NK-92 (cell line): ENCODE measurements at regions not wholly inside any gene's neighbourhood (a gene's known extent, or its start where the extent isn't known, plus 50 kb on each side); places are given as distances from the start of the nearest gene placed in this dataset.
"Not testable (repeated sequence)": the region's sequence is repeated elsewhere in the genome, so short reads cannot be mapped to it uniquely, and the experiment has no call there.

Experiments used
- DNase-seq: peaks from one replicate; lab custom pipeline; 2025; ENCODE audit not compliant: unreplicated experiment; lab: John Stamatoyannopoulos, UW

- DNase-seq: not testable (repeated sequence)
These were observed 195.5 kb downstream of the CRLF2 start for GRCh38 chrX:1016926-1017325.

- DNase-seq: not testable (repeated sequence)
These were observed 196.2 kb downstream of the CRLF2 start for GRCh38 chrX:1016281-1016680.

GRCh38 chrX:1012678-1013300 lies 199.7 kb downstream of the CRLF2 start:
- no peak for DNase-seq

GRCh38 chrX:1011691-1012283 lies 200.7 kb downstream of the CRLF2 start:
- DNase-seq: no peak

GRCh38 chrX:1009771-1010170 lies 202.7 kb downstream of the CRLF2 start:
- no peak for DNase-seq

GRCh38 chrX:1006156-1006730 lies 206.2 kb downstream of the CRLF2 start:
- no peak for DNase-seq

GRCh38 chrX:1002611-1003010 lies 209.8 kb downstream of the CRLF2 start:
- no peak for DNase-seq

GRCh38 chrX:997631-998137 lies 214.8 kb downstream of the CRLF2 start:
- DNase-seq: no peak

- no peak for DNase-seq
These were observed 217.7 kb downstream of the CRLF2 start for GRCh38 chrX:994780-995179.

- peak; percentile 15 for DNase-seq
These were observed 222.4 kb downstream of the CRLF2 start for GRCh38 chrX:989959-990510.

GRCh38 chrX:988530-988929 lies 223.9 kb downstream of the CRLF2 start:
- DNase-seq: not testable (repeated sequence)

- DNase-seq: no peak
These were observed 230.4 kb downstream of the CRLF2 start for GRCh38 chrX:981791-982626.

- no peak for DNase-seq
These were observed 231.7 kb downstream of the CRLF2 start for GRCh38 chrX:980587-981235.

GRCh38 chrX:979127-979526 lies 233.3 kb downstream of the CRLF2 start:
- DNase-seq: not testable (repeated sequence)

- no peak for DNase-seq
These were observed 239.3 kb downstream of the CRLF2 start for GRCh38 chrX:973010-973632.

- DNase-seq: no peak
These were observed 244.1 kb downstream of the CRLF2 start for GRCh38 chrX:968148-968965.

GRCh38 chrX:966396-967070 lies 245.9 kb downstream of the CRLF2 start:
- DNase-seq: no peak

GRCh38 chrX:964831-965416 lies 247.5 kb downstream of the CRLF2 start:
- DNase-seq: no peak

- no peak for DNase-seq
These were observed 251.6 kb downstream of the CRLF2 start for GRCh38 chrX:960821-961220.
